NCI-H2029 (cell line): ENCODE measurements at regions not wholly inside any gene's neighbourhood (a gene's known extent, or its start where the extent isn't known, plus 50 kb on each side); places are given as distances from the start of the nearest gene placed in this dataset.

Experiments used
- DNase-seq: peaks from one replicate; lab custom pipeline; 2025; lab: John Stamatoyannopoulos, UW

DNA sequence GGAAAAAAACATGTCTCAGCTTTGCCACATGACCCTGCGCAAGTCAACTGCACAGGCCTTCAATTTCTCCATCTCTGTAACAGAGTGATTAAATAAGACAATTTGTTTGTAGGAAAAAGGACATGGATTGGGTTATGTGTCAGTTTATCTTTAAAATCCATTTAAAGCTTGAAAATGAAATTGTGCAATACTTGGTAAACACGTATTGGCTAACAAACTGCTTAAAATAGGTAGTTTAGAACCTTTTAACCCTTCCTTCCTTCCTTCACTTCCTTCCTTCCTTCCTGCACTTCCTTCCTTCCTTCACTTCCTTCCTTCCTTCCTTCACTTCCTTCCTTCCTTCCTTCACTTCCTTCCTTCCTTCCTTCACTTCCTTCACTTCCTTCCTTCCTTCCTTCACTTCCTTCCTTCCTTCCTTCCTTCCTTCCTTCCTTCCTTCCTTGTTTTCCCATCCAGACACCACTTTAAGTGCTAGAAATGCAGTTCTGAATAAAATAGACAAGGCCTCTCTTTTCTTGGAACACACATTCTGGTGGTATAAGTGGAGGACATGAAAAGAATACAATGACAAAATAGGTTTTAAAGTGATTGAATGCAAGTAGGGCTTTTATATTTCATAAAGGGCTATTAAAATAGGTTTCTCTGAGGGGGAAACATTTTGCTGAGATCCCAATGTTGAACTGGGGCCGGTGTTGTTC is 130.2 kb upstream of the TP63 start:
- no peak for DNase-seq

- DNase-seq: no peak
Measured at GRCh38 chr3:189502256-189502655, 128.9 kb upstream of the TP63 start.

- DNase-seq: no peak
Measured at GRCh38 chr3:189502676-189503257, 128.4 kb upstream of the TP63 start.

- DNase-seq: no peak
Measured at GRCh38 chr3:189507856-189508255, 123.3 kb upstream of the TP63 start.

DNA sequence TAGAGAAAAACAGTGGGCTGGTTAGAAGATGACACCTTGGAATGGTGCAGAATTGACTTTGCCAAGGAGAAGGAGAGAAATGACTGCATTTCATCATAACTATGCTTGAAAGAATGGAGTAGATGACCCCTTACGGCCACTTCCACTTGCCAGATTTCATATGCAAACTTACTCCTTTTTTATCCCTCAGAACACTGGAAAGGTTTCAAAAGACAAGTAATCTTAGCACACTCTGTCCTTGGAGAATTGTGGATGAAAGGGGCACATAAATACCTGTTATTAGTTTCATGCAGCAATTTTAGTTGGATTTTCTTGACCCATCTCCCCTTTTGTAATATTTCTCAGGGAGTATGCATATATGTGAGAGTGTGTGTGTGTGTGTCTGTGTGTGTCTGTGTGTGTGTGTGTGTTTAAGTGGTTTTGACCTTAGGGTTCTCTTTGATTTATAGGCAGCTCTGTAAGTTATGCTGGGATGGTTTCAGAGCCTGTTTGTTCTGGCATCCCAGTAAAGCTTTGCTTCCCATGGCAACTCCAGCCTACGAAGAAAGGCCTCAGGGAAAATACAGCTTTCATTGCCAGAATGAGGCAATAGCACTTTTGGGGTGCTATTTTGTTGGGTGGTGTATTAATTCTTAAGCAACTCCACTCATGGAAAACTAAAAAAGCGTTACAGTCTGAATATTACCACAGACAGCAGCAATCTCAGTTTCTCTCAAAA is 122.2 kb upstream of the TP63 start:
- DNase-seq: no peak

DNA sequence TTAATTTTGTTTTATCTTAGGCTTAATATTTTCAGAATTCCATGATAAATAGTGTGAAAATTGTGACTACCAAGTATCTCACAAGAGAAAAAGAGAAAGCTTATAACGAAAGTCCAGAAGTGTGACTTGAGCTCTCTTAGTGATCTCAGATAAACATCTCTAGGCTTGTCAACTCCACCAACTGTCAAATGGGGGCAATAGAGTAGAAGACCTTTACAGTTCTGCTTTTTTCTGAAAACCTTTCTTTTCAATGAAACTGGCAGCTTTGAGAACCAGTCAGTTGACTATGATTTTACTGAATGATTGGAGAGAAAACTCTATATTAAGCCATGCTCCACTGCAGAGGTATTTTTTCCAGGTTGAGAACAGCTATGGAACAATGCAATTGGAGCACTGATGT is 119.2 kb upstream of the TP63 start:
- no peak for DNase-seq

GRCh38 chr3:189512821-189513220 is 118.4 kb upstream of the TP63 start:
- no peak for DNase-seq

DNA sequence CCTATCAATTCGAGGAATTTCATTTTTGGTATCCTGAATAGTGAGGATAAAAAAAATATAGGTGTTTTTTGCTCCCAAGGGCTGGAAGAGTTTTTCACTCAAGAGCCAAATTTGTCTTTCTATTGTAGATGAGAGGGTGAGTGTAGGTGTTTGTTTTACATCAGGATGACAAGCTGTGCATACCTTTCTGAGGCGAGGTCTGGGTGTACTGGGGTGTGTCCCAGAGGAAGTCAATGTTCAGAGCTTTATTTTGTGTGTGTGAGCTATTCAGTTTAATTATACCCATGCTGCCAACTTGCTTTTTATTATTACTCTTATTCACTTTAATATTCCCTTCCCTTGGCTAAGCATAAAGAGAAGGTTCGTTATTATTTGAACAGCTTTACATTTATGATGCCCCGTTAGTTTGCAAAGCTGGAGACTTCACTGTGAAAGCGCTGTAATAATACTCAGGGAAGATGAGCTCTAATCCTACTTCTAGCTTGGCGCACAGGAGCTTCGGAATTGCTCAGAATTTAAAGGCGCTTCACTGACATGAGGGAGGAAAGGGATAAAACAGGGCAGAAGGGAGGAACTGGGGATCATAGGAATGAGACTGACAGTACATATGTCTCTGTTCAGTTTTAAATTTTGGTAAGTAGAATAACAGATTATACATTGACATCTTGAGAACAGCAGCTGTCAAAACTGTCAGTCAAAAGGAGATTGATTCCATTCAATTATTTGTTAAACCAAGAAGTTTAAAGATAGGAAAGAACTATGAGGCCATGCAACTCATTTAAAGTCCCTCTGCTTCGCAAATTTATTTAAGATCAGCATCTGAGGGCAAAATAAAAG is 117.7 kb upstream of the TP63 start:
- DNase-seq: no peak

GRCh38 chr3:189516039-189516438 is 115.2 kb upstream of the TP63 start:
- DNase-seq: no peak

- DNase-seq: no peak
Measured at GRCh38 chr3:189517981-189518380, 113.2 kb upstream of the TP63 start.

- DNase-seq: no peak
Measured at GRCh38 chr3:189519458-189519857, 111.7 kb upstream of the TP63 start.

GRCh38 chr3:189529468-189529867 is 101.7 kb upstream of the TP63 start:
- DNase-seq: no peak

DNA sequence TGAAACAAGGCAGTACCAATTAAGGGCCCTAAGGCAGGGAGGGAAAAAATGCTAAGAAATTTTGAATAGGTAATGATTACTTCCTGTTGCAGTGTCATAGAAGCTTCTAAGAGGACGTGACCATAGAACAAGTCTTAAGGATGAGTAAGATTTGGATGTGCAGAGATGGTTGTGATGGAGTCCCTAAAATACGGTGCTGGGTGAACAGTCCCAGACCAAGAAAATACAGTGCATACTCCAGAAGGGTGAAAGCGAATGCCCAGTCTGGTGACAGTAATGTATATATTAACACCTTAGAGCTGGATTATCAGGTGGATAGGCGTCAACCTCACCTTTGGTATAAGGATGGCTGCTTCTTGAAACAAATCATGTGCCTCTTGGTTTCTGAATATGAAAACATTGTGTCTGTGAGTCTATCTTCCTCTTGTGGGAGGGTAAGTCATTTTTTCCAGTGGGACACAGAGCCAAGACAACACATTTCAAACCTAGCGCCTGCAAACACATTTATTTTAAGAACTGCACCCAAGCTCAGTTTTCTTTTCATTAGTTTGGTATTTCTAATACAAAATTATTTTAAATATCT is 101.2 kb upstream of the TP63 start:
- no peak for DNase-seq

GRCh38 chr3:189530822-189531221 is 100.4 kb upstream of the TP63 start:
- DNase-seq: no peak

- no peak for DNase-seq
Measured at GRCh38 chr3:189531271-189531670, 99.9 kb upstream of the TP63 start.

DNA sequence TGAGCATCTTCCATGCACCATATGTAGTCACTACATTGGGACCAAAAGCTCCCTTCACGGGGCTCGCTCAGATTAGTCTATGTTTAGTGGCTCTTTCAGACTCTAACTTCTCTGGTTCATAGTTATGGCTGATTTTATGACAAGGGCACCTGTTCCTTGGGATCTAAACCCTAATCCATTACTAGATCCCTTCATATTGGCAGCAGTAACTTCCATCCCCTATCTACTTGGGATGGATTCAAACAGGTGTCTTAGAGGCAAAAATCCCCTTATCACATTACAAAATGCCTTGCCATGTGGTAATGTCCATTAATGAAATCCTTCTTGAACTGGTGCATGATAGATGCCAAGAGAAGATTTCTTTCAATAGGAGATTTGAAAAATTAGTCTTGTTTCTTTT is 96.7 kb upstream of the TP63 start:
- no peak for DNase-seq

DNA sequence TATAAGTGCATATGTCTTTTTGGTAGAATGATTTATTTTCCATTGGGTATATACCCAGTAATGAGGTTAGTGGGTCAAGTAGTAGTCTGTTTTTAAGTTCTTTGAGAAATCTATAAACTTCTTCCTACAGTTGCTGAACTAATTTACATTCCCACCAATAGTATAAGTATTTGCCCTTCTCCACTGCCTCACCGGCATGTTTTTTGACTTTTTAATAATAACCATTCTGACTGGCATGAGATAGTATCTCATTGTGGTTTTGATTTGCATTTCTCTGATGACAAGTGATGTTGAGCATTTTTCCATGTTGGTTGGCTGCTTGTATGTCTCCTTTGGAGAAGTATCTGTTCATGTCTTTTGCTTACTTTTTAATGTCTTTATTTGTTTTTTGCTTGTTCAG is 94.1 kb upstream of the TP63 start:
- no peak for DNase-seq

DNA sequence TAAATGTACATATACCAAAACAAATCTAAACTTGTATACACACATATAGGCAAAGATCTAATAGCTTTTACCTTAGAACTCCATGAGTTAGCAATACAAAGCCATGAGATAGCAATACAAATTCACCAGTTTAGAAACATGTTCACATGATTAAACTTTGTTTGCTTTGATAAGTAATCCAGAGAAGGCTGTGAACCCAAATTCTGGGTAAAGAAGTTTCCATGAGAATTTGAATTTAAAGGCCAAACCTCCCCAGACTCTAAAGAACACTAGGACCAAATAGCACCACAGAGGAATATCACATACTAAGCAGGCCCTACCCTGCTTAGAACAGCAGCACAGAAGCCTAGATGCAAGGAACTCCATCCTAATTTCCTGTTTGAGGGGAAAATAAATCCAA is 83.7 kb upstream of the TP63 start:
- DNase-seq: no peak

DNA sequence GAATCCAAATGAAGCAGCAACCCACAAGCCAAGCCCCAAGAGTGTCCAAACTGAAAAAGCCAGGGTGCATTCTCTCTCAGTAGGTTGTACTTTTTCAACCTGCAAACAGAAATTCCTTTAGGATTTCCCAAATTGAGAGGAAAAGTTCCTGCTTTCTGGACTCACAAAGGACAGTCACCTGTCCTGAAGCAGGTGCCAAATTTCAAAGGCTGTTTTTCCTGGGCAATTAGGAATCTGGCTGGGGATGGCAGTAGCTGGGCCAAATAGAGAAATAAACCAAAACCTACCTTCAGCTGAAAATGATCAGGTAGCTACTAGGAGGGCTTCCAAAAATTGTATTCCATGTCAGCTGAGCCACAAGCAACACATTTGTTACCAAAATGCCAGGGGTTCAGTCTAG is 83.1 kb upstream of the TP63 start:
- no peak for DNase-seq

DNA sequence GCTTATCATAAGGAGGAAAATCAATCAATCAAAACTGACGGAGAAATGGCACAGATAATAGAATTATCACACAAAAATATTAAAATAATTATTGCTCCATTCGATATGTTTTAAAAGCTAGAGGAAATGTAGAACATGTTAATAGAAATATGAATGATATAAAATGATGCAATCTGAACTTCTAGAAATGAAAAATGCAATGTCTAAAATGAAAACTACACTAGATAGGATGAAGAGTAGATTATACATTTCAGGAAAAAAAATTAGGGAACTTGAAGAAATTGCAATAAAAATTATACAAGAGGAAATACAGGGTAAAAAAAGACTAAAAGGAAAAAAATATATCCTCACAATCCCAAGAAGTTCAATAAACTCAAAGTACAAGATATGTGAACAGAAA is 80.2 kb upstream of the TP63 start:
- DNase-seq: no peak

- DNase-seq: no peak
Measured at GRCh38 chr3:189554868-189555557, 76.2 kb upstream of the TP63 start.

GRCh38 chr3:189555558-189555881 is 75.7 kb upstream of the TP63 start:
- no peak for DNase-seq
